ENCODE measurements at regions not wholly inside any gene's neighbourhood (a gene's known extent, or its start where the extent isn't known, plus 50 kb on each side); places are given as distances from the start of the nearest gene placed in this dataset.

DNA sequence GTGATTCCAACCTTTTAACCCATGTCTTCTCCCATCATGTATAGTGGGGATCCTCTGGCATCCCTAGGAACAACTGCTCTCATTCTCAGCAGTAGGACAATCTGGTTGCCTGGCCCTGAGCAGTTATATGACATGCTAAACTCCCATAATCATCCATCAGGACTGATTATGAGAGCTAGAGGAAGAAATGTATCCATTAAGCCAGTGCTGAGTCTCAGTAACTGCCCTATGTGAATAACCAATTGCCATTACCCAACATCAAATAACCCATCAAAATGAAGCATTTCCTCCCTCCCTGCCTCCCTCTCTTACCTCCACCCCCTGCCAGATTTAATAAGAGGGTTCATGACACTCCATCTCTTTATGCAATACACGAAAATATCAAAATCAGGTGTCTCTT is 277.6 kb downstream of the NXPE2 start:
- H3K36me3 ChIP-seq (ENCODE audit: control insufficient read depth in 2 of 2, insufficient read depth in 2 of 2, low read length in 1 of 2) = no peaks in the 10 kb centered on the region
- H3K27ac ChIP-seq (ENCODE audit: control insufficient read depth, insufficient read depth) = no peak overlapping the region
- H3K27me3 ChIP-seq (replicated peaks in 1 of 2; ENCODE audit: control insufficient read depth in 2 of 2, insufficient read depth in 2 of 2, low read length in 1 of 2) = no peaks in the 10 kb centered on the region; a peak in 1 of 4 replicates
- ChIA-PET RAD21 (ENCODE audit: unreplicated experiment) (no interaction called here), POLR2A (no interaction called here), CTCF (no interaction called here), SMC1A (ENCODE audit: uncharacterized antibody, unreplicated experiment) (no interaction called here)
- no peaks in the 10 kb centered on the region for H4K20me1 ChIP-seq (ENCODE audit: control insufficient read depth, insufficient read depth)
- H3K9me3 ChIP-seq (replicated peaks; ENCODE audit: control insufficient read depth, insufficient read depth, low read length) = no peaks in the 10 kb centered on the region
- H3K4me1 ChIP-seq (ENCODE audit: control insufficient read depth, insufficient read depth, low read length) = no peaks in the 10 kb centered on the region
- no peak overlapping the region for H2AFZ ChIP-seq (ENCODE audit: control insufficient read depth, low read depth, low read length)
- H3K9ac ChIP-seq (ENCODE audit: control insufficient read depth, insufficient read depth, low read length) = no peak overlapping the region
- WGBS (ENCODE audit: insufficient coverage, insufficient replicate concordance, low lambda C conversion rate, missing lambda C conversion rate) = 0% methylated on average over 1 of the region's 1 CpG
- FAIRE-seq = no peak
- no peak for DNase-seq (ENCODE audit: low read depth, low spot score)
- H3K4me3 ChIP-seq = no peak overlapping the region
- H3K79me2 ChIP-seq (ENCODE audit: control insufficient read depth, insufficient read depth, low read length) = no peaks in the 10 kb centered on the region
- TF ChIP-seq SUZ12 (IDR thresholded peaks at IDR 0.05; ENCODE audit: unreplicated experiment) (no peak), POLR2AphosphoS2 (IDR thresholded peaks at IDR 0.05; ENCODE audit: low read depth, low read length) (no peak), RFX5 (IDR thresholded peaks at IDR 0.05; ENCODE audit: low read depth, low read length) (no peak)
- TF ChIP-seq, protein P1, sequence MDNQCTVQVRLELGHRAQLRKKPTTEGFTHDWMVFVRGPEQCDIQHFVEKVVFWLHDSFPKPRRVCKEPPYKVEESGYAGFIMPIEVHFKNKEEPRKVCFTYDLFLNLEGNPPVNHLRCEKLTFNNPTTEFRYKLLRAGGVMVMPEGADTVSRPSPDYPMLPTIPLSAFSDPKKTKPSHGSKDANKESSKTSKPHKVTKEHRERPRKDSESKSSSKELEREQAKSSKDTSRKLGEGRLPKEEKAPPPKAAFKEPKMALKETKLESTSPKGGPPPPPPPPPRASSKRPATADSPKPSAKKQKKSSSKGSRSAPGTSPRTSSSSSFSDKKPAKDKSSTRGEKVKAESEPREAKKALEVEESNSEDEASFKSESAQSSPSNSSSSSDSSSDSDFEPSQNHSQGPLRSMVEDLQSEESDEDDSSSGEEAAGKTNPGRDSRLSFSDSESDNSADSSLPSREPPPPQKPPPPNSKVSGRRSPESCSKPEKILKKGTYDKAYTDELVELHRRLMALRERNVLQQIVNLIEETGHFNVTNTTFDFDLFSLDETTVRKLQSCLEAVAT (IDR thresholded peaks at IDR 0.05) = no peak
- no TSS peak for BruUV-seq (replicated peaks)
- intact Hi-C loops (cut with micrococcal nuclease; ENCODE audit: unreplicated experiment) (loop anchor here (10.0 kb wide), 1 partner anchor 221 kb away; no protein-coding TSS in a partner anchor), in situ Hi-C loops (cut with MboI) (no loop called here)
- no peak for ATAC-seq
- no peak overlapping the region for H3K4me2 ChIP-seq (ENCODE audit: control insufficient read depth, insufficient read depth)

DNA sequence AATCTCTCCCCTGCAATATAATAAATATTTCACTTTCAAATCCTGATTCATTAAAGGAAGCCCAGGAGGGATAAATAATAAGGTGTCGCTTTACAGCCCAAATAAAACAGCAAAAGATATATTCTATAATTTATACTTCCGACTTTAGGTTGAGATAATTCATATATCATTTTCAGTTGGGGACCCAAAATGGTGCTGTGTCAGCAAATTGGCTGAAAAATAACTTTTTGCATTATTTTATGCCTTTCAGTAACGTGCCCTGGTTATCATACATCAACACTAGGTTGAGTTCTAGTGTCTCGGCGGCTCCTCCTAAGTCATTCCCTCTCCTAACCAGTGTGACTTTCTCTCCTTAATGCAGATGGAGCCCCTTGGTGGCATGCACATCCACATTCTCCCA is 278.2 kb downstream of the NXPE2 start:
- H4K20me1 ChIP-seq (ENCODE audit: control insufficient read depth, insufficient read depth) = no peaks in the 10 kb centered on the region
- ATAC-seq (no peak), DNase-seq (ENCODE audit: low read depth, low spot score) (no peak), FAIRE-seq (no peak)
- H3K27me3 ChIP-seq (replicated peaks in 1 of 2; ENCODE audit: control insufficient read depth in 2 of 2, insufficient read depth in 2 of 2, low read length in 1 of 2) = no peaks in the 10 kb centered on the region; a peak in 1 of 4 replicates
- WGBS (ENCODE audit: insufficient coverage, insufficient replicate concordance, low lambda C conversion rate, missing lambda C conversion rate) = 47% methylated on average over 5 of the region's 5 CpGs
- H3K9ac ChIP-seq (ENCODE audit: control insufficient read depth, insufficient read depth, low read length) = no peak overlapping the region
- BruUV-seq (replicated peaks) = no TSS peak
- ChIA-PET CTCF (no interaction called here), RAD21 (ENCODE audit: unreplicated experiment) (no interaction called here), SMC1A (ENCODE audit: uncharacterized antibody, unreplicated experiment) (no interaction called here), POLR2A (no interaction called here)
- no peak overlapping the region for H3K27ac ChIP-seq (ENCODE audit: control insufficient read depth, insufficient read depth)
- no peak overlapping the region for H3K4me3 ChIP-seq
- no peaks in the 10 kb centered on the region for H3K4me1 ChIP-seq (ENCODE audit: control insufficient read depth, insufficient read depth, low read length)
- no peaks in the 10 kb centered on the region for H3K9me3 ChIP-seq (replicated peaks; ENCODE audit: control insufficient read depth, insufficient read depth, low read length)
- H2AFZ ChIP-seq (ENCODE audit: control insufficient read depth, low read depth, low read length) = no peak overlapping the region
- in situ Hi-C loops (cut with MboI) = no loop called here
- H3K4me2 ChIP-seq (ENCODE audit: control insufficient read depth, insufficient read depth) = no peak overlapping the region
- intact Hi-C loops (cut with micrococcal nuclease; ENCODE audit: unreplicated experiment) = loop anchor here (10.0 kb wide), 1 partner anchor 222 kb away; no protein-coding TSS in a partner anchor
- TF ChIP-seq SPI1 (IDR thresholded peaks at IDR 0.05; ENCODE audit: borderline replicate concordance, insufficient read depth, low read depth, low read length) = no peak
- no peak for TF ChIP-seq ETV6 (conservative IDR thresholded peaks at IDR 0.05 in 1 of 2, IDR thresholded peaks at IDR 0.05 in 1 of 2; ENCODE audit: borderline replicate concordance in 1 of 2, low read depth in 1 of 2)
- TF ChIP-seq POLR2AphosphoS2 (IDR thresholded peaks at IDR 0.05; ENCODE audit: low read depth, low read length) = no peak
- no peaks in the 10 kb centered on the region for H3K36me3 ChIP-seq (ENCODE audit: control insufficient read depth in 2 of 2, insufficient read depth in 2 of 2, low read length in 1 of 2)
- H3K79me2 ChIP-seq (ENCODE audit: control insufficient read depth, insufficient read depth, low read length) = no peaks in the 10 kb centered on the region

Data from GM12878 (cell line).